PC-3 (cell line): ENCODE measurements at regions not wholly inside any gene's neighbourhood (a gene's known extent, or its start where the extent isn't known, plus 50 kb on each side); places are given as distances from the start of the nearest gene placed in this dataset.

Experiments
- ATAC-seq: fragments of 200-7000 bp; cut with Tn5 transposase; 2 replicates; pipeline ENCODE4 v1.9.1; 2020; ENCODE audit warnings: mild to moderate bottlenecking, moderate library complexity
- BruUV-seq: library from RNA; stranded (reverse); fragments of 400-500 nt; replicated peaks from 2 replicates; lab custom pipeline; 2021; lab: Mats Ljungman, UMichigan
- CTCF ChIA-PET: fragments of 300-600 bp; sonication (Branson Sonifier 250); formaldehyde crosslinking; loops from one replicate; lab custom pipeline; 2022; ENCODE audit warnings: antibody characterized with exemption; lab: Charles Lee
- POLR2A ChIA-PET: fragments of 300-600 bp; sonication (Branson Sonifier 250); formaldehyde crosslinking; loops from one replicate; lab custom pipeline; 2022; ENCODE audit warnings: antibody characterized with exemption; ENCODE audit not compliant: unreplicated experiment; lab: Charles Lee
- DNase-seq: peaks from one replicate; pipeline ENCODE4 v3.0.0-alpha.2; 2015
- H2AFZ ChIP-seq: fragments of 300-600 bp; sonication (generic); 2 replicates; pipeline ENCODE4 v1.6.0; 2016; ENCODE audit warnings: antibody characterized with exemption, low read length
- H3F3A ChIP-seq: fragments of 300-600 bp; sonication (generic); one replicate; pipeline ENCODE4 v1.6.0; 2017; ENCODE audit warnings: antibody characterized with exemption, low read length, control low read depth, mild to moderate bottlenecking; ENCODE audit not compliant: unreplicated experiment
- H3K27ac ChIP-seq: fragments of 300-600 bp; sonication (generic); 2 replicates; pipeline ENCODE4 v1.5.1; 2016; ENCODE audit warnings: mild to moderate bottlenecking, low read length
- H3K27me3 ChIP-seq: fragments of 300-600 bp; sonication (generic); 2 replicates; pipeline ENCODE4 v1.6.1; 2016; ENCODE audit warnings: low read length, mixed read lengths
- H3K36me3 ChIP-seq: fragments of 300-600 bp; sonication (generic); 2 replicates; pipeline ENCODE4 v1.6.1; 2016; ENCODE audit warnings: low read depth, mixed run types, low read length, mixed read lengths
- H3K4me1 ChIP-seq: fragments of 300-600 bp; sonication (generic); 2 replicates; pipeline ENCODE4 v1.5.1; 2016; ENCODE audit warnings: low read length; ENCODE audit not compliant: insufficient read depth
- H3K4me2 ChIP-seq: fragments of 300-600 bp; sonication (generic); 2 replicates; pipeline ENCODE4 v1.6.0; 2016; ENCODE audit warnings: low read length
- H3K4me3 ChIP-seq: fragments of 300-600 bp; sonication (generic); 2 replicates; pipeline ENCODE4 v1.5.1; 2016; ENCODE audit warnings: mild to moderate bottlenecking, low read length, mixed read lengths
- H3K79me2 ChIP-seq: fragments of 300-600 bp; sonication (generic); 2 replicates; pipeline ENCODE4 v1.6.1; 2017; ENCODE audit warnings: low read length, mixed read lengths
- H3K9ac ChIP-seq: fragments of 300-600 bp; sonication (generic); 2 replicates; pipeline ENCODE4 v1.6.0; 2016; ENCODE audit warnings: mild to moderate bottlenecking, low read length
- H3K9me2 ChIP-seq: fragments of 300-600 bp; sonication (generic); replicated peaks from 2 replicates; pipeline ENCODE4 v1.6.1; 2016; ENCODE audit warnings: mixed run types, low read length, mixed read lengths
- H3K9me3 ChIP-seq: fragments of 300-600 bp; sonication (generic); 2 replicates; pipeline ENCODE4 v1.6.1; 2016; ENCODE audit warnings: low read length, mixed read lengths
- H4K20me1 ChIP-seq: fragments of 300-600 bp; sonication (generic); 2 replicates; pipeline ENCODE4 v1.6.1; 2016; ENCODE audit warnings: low read length, mixed read lengths
- CTCF ChIP-seq: fragments of 300-600 bp; sonication (generic); conservative IDR thresholded peaks from 2 replicates; pipeline ENCODE4 v1.5.1; 2017; ENCODE audit warnings: antibody characterized with exemption, low read depth, mild to moderate bottlenecking, low read length
- EZH2 ChIP-seq: fragments of 300-600 bp; sonication (generic); IDR thresholded peaks from one replicate; pipeline ENCODE4 v1.6.1; 2017; ENCODE audit warnings: antibody characterized with exemption, mild to moderate bottlenecking, low read length; ENCODE audit not compliant: unreplicated experiment
- EZH2phosphoT487 ChIP-seq: fragments of 300-600 bp; sonication (generic); IDR thresholded peaks from 2 replicates; pipeline ENCODE4 v1.6.1; 2018; ENCODE audit warnings: mild to moderate bottlenecking, antibody characterized with exemption, low read length, borderline replicate concordance
- intact Hi-C: fragments of 100-400 bp; cut with micrococcal nuclease; formaldehyde crosslinking; loops from 2 replicates; pipeline ENCODE4 v1.9.0; 2023

- Histone ChIP-seq H2AFZ (no peak overlapping the region), H3K9me3 (no peaks in the 10 kb centered on the region), H3K4me1 (peaks cover 11% of the 10 kb centered on the region), H3K9me2 (no peaks in the 10 kb centered on the region), H3K9ac (no peak overlapping the region), H4K20me1 (no peaks in the 10 kb centered on the region), H3K27ac (no peak overlapping the region), H3K27me3 (no peaks in the 10 kb centered on the region), H3F3A (no peaks in the 10 kb centered on the region), H3K4me3 (no peak overlapping the region), H3K4me2 (no peak overlapping the region), H3K36me3 (no peaks in the 10 kb centered on the region), H3K79me2 (no peaks in the 10 kb centered on the region)
- TF ChIP-seq CTCF (no peak), EZH2 (no peak), EZH2phosphoT487 (no peak)
- ChIA-PET POLR2A (no interaction called here), CTCF (no interaction called here)
- intact Hi-C loops = no loop called here
- no peak for DNase-seq
- ATAC-seq = no peak
- BruUV-seq = no TSS peak
These were observed 81.4 kb upstream of the ARID1B start for GRCh38 chr6:156695742-156696141.

- BruUV-seq = no TSS peak
- intact Hi-C loops = no loop called here
- H3K9me3 ChIP-seq = no peaks in the 10 kb centered on the region
- no peak overlapping the region for H3K4me3 ChIP-seq
- H4K20me1 ChIP-seq = no peaks in the 10 kb centered on the region
- no peaks in the 10 kb centered on the region for H3K9me2 ChIP-seq
- ChIA-PET CTCF (no interaction called here), POLR2A (no interaction called here)
- H3K27ac ChIP-seq = no peak overlapping the region
- no peak for DNase-seq
- H3K27me3 ChIP-seq = no peaks in the 10 kb centered on the region
- no peaks in the 10 kb centered on the region for H3K79me2 ChIP-seq
- TF ChIP-seq CTCF (no peak), EZH2 (no peak), EZH2phosphoT487 (no peak)
- no peak for ATAC-seq
- H3F3A ChIP-seq = no peaks in the 10 kb centered on the region
- H3K4me2 ChIP-seq = no peak overlapping the region
- no peak overlapping the region for H2AFZ ChIP-seq
- no peak overlapping the region for H3K9ac ChIP-seq
- no peaks in the 10 kb centered on the region for H3K36me3 ChIP-seq
- H3K4me1 ChIP-seq = peaks cover 11% of the 10 kb centered on the region
These were observed 82.5 kb upstream of the ARID1B start for GRCh38 chr6:156694679-156695078.

GRCh38 chr6:156691018-156691417 lies 86.2 kb upstream of the ARID1B start:
- Histone ChIP-seq H4K20me1 (no peaks in the 10 kb centered on the region), H3K4me2 (no peak overlapping the region), H3K4me1 (peaks cover 9% of the 10 kb centered on the region), H3K9ac (no peak overlapping the region), H3K27me3 (no peaks in the 10 kb centered on the region), H3K27ac (no peak overlapping the region), H3F3A (no peaks in the 10 kb centered on the region), H3K9me3 (no peaks in the 10 kb centered on the region), H3K4me3 (no peak overlapping the region), H2AFZ (no peak overlapping the region), H3K79me2 (no peaks in the 10 kb centered on the region), H3K36me3 (no peaks in the 10 kb centered on the region), H3K9me2 (no peaks in the 10 kb centered on the region)
- ATAC-seq (no peak), DNase-seq (no peak)
- BruUV-seq = no TSS peak
- intact Hi-C loops = no loop called here
- ChIA-PET CTCF (no interaction called here), POLR2A (no interaction called here)
- no peak for TF ChIP-seq CTCF
- TF ChIP-seq EZH2phosphoT487 = no peak
- TF ChIP-seq EZH2 = no peak
